Kidney tubule cell (primary cell): ENCODE measurements at regions not wholly inside any gene's neighbourhood (a gene's known extent, or its start where the extent isn't known, plus 50 kb on each side); places are given as distances from the start of the nearest gene placed in this dataset.
"Not testable (repeated sequence)": the region's sequence is repeated elsewhere in the genome, so short reads cannot be mapped to it uniquely, and the experiment has no call there.

Experiments
- DNase-seq: peaks from one replicate; pipeline ENCODE4 v3.0.0-alpha.2; 2018; ENCODE audit warnings: low spot score

GRCh38 chr13:62779161-62779560 lies 1363.5 kb upstream of the PCDH20 start:
- DNase-seq = no peak

DNA sequence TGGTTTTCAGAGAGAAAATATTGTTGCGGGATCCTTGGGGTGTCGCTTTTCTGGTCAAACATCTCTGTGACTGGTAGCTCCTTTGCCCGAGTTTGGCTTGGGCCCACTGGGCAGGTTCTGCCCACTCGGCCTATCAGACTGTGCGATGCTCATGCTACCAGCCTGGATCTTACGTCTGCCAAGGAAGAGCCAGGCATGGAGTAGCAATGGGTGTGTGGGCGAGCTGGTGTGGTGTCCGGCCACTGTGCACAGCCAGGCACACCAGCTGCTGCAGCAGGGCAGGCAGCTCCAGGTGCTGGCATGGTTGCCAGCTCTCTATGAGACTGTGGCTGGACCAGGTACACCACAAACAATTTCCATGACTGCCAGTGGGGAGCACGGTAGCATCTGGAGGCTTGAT lies 1351.8 kb upstream of the PCDH20 start:
- DNase-seq = no peak

- no peak for DNase-seq
Observed at GRCh38 chr13:62760724-62761123, 1345.1 kb upstream of the PCDH20 start.

- DNase-seq = peak; percentile 66
Observed at GRCh38 chr13:62747629-62748028, 1332.0 kb upstream of the PCDH20 start.

DNA sequence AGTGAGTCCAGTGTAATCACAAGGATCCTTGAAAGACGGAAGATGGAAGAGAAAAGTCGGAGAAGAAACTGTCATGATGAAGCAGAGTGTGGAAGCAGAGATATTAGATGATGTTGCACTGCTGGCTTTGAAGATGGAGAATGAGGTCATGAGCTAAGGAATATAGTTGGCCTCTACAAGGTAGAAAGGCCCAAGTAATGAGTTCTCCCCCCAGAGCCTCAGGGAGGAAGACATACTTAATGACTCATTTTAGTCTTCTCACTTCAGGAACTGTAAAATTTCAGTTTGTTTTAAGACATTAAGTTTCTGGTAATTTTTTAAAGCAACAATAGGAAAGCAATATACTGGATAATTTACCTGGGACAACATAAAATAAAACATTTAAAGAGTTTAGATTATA lies 1331.5 kb upstream of the PCDH20 start:
- peak; percentile 26 for DNase-seq

DNA sequence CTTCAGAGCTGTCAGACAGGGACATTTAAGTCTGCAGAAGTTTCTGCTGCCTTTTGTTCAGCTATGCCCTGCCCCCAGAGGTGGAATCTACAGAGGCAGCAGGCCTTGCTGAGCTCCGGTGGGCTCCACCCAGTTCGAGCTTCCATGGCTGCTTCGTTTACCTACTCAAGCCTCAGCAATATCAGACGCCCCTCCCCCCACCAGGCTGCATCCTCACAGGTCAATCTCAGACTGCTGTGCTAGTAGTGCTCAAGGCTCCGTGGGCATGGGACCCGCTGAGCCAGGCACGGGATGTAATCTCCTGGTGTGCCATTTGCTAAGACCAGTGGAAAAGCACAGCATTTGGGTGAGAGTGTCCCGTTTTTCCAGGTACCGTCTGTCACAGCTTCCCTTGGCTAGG lies 1314.1 kb upstream of the PCDH20 start:
- DNase-seq = not testable (repeated sequence)

GRCh38 chr13:62721893-62722292 lies 1306.2 kb upstream of the PCDH20 start:
- DNase-seq = no peak

- not testable (repeated sequence) for DNase-seq
Observed at GRCh38 chr13:62711948-62712347, 1296.3 kb upstream of the PCDH20 start.

DNA sequence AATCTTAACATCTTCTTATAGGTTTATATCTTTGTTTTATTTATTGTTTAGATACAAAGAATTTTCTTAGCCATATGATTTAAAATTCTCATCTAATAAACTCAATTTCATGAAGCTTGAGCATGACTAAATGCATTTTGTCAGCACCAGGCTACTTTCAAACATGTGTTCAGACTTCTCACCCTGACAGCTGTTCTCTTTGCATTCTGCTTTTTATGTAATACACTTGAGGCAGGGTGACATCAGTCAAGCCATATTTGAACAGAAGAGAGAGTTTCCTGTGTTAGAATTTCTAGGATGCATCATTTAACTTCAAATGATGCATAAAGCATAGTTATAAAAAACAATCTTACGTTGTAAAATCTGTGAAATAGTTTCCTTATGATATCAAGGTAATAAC lies 1295.1 kb upstream of the PCDH20 start:
- no peak for DNase-seq

DNA sequence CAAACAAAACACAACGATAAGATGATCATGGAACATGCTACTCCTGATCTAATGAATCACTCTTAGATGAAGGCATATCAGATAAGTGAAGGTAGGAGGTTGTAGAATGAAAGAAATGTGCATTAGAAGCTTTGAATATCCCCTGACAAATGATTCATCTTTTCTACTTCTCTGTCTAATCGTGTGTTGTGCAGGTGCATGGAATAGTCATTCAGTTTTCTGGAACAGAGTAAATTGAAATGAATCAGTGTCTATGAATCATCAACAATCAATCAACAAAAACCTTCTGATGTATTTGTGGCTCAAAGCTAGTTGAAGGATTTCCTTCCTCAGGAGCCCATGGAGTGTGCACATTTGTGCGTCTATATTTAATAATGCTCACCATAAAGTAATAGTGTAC lies 1290.4 kb upstream of the PCDH20 start:
- peak; percentile 38 for DNase-seq

DNA sequence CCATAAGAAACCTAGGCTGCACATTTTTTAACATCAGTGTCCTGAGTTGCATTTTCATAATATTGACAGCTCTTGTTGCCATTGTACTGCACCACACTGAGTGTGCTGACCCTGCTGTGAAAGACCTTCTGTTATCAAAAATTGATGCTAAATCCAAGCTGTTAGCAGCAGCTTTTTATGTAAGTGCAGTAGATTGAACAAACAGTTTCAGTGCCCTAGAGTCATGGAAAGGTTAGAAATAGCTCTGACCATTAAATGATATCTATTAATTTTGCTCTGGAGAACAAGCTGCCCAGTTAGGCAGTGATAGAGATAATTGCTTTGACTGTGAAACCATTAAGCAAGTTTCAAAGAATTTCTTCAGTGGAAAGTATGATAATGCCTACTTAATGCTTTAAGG lies 1289.2 kb upstream of the PCDH20 start:
- no peak for DNase-seq

DNA sequence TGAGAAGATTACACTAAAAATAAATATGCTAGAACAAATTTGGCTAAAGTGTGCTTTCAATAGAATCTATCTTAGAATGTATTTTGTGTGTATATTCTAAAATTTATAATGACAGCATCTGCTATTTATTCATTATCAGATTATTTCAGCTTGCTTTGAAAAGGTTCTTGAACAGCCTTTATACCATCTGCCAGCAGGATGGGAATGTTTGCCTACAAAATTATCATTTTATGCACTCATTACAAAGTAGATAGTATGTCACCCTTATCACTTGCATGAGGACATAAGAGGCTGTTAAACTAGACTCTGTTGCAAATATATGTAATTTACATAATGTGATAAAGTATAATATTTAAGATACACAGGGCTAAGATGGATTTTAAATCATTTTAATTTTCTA lies 1286.9 kb upstream of the PCDH20 start:
- no peak for DNase-seq

- DNase-seq = no peak
Observed at GRCh38 chr13:62697701-62698100, 1282.1 kb upstream of the PCDH20 start.

DNA sequence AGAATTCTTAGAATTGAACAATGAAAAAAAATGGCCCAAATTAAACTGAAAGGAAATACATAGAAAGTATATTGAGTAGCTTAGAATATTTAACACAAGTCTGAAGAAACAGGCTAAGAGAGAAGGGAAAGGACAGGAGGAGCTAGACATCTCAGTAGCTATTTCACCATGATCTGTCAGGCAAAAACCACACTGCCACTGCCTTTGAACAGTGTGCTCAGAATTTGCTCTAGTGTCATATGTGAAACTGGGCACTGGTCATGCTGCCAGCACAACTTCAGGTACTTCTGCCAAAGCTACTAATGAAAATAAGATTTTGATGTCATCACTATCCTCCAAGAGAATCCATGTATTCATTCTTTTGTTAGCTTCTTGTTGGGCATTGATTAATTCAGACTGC lies 1280.8 kb upstream of the PCDH20 start:
- no peak for DNase-seq

- DNase-seq = no peak
Observed at GRCh38 chr13:62687732-62688131, 1272.1 kb upstream of the PCDH20 start.

DNA sequence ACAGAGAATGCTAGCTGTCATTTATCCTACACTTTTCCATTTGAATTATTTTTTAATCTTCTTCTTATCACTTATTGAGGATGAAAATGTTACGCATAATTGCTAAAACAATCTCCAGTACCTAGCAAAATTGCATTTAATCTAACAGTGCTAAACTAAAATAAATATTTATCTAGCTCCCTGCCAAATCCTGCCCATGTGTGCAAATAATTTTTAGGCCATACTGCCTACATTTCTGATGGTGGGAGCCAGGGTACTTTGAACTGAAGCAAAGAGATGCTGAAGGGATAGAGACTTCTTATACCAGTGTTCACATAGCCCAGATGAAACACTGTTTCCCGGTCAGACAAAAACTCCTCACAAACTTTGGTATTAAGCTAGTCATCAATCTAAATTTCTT lies 1268.7 kb upstream of the PCDH20 start:
- DNase-seq = no peak

GRCh38 chr13:62682788-62683187 lies 1267.1 kb upstream of the PCDH20 start:
- no peak for DNase-seq

DNA sequence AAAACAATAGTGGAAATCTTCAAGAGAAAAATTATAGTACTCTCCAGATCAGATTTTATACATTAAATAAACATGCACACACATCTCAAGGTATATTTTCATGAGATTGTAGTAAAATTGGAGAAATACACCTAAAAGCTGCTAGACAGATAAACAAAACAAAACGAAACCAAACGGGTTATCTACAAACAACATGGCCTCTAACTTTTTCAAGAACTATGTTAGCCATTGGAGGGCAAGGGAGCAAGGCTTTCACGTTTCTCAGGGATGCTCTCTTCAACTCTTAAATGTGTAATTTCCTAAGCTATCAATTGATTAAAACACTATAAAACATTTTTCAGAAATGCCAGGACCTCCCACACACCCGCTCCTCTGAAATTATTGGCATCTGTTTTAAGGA lies 1262.4 kb upstream of the PCDH20 start:
- DNase-seq = no peak

DNA sequence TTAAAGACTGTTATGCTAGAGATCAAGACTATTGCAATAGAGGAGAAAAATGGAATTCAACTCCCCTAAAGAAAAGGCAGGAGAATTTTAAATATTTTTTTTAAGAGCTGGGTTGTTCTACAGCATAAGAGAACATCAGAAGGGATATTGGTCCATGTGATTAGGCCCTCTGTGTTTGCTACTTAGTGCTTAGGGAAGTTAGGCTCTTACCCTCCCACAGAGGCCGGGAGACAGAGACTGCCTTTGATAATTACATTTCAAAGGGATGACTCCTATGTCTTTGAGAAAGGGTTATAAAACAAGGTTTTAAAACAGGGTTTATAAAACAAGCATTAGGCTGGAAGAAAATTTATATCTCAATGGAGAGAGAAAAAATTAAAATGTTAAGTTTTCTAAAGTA lies 1248.1 kb upstream of the PCDH20 start:
- no peak for DNase-seq

DNA sequence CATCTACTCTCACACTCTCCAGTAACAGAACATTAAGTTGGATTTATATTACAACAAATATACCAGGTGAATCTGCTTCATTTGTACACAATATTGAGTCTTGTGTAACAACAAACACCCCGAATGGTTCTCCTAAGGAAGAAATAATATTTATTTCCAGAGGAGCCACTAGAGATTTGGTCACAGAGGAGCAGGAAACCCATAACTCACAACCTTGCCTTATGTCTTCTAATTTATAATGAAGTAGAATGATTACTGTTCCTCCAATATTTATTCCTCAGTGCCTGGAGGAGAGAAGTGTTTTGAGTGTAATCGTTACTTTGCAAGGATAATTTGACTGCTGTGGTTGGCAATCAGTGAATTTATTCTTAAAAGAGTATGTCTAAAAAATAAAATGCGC lies 1243.7 kb upstream of the PCDH20 start:
- DNase-seq = no peak

DNA sequence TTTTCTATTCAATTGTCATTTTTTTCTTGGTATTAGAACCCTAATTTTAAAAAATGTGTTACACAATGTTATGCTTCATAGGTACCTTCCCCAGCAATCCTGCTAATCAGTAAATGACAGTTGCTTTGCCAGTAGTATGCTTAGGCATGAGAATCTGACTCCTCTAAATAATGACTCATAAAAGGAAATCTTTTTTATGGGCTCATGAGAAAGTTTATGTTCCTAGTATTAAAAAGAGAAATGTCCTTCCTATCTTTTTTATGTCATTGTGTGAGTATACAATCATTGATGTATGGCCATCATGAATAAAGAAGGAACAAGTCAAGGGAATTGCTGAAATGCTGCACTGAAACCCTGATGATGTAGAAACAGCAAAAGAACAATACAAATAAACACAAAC lies 1237.7 kb upstream of the PCDH20 start:
- peak; percentile 26 for DNase-seq

- no peak for DNase-seq
Observed at GRCh38 chr13:62643799-62644524, 1228.3 kb upstream of the PCDH20 start.

DNA sequence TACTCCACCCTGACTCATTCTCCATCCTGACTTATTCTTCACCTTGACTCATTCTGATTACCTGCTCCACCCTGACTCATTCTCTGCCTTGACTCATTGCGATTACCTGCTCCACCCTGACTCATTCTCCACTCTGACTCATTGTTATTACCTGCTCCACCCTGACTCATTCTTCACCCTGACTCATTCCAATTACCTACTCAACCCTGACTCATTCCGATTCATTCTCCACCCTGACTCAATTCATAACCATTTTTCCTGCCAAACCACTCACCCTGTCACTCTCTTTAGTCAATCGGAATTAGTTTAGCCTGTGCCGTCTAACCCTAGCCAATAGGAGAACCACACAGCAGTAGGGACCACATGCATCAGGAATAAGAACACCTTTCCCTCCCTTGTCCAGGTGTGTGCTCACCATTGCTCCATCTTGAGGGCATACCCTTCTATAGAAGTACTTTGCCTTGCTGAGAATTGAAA lies 1227.4 kb upstream of the PCDH20 start:
- DNase-seq = peak; percentile 71

DNA sequence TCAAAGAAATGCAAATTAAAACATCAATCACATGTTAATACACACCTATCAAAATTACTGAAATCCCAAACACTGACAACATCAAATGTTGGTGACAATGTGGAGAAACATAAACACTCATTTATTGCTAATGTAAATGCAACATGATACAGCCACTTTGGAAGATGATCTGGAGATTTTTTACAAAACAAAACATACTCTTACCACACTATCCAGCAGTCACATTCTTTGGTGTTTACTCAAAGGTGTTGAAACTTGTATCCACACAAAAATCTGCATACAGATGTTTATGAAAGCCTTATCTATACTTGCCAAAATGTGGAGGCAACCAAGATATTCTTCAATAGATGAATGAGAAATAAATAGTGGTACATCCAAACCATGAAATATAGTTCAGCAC lies 1219.5 kb upstream of the PCDH20 start:
- no peak for DNase-seq
